Panc1 (cell line): ENCODE measurements at regions not wholly inside any gene's neighbourhood (a gene's known extent, or its start where the extent isn't known, plus 50 kb on each side); places are given as distances from the start of the nearest gene placed in this dataset.

Source experiments
- POLR2AphosphoS5 ChIP-seq: IDR thresholded peaks from 2 replicates; pipeline ENCODE4 v1.6.1; 2012; ENCODE audit warnings: mild to moderate bottlenecking, low read depth, low read length, moderate library complexity
- SIN3A ChIP-seq: IDR thresholded peaks from 2 replicates; pipeline ENCODE4 v1.6.1; 2012; ENCODE audit warnings: low read depth, mild to moderate bottlenecking, low read length, moderate library complexity, borderline replicate concordance; ENCODE audit not compliant: insufficient read depth
- TF ChIP-seq, protein P1 (sequence below): fragments of 450-650 bp; IDR thresholded peaks from 2 replicates; pipeline ENCODE4 v1.5.1; 2017; ENCODE audit warnings: mild to moderate bottlenecking
- TF ChIP-seq, protein P2 (sequence below), 2 experiments: IDR thresholded peaks; 2 replicates each; pipeline ENCODE4 v1.6.1; 2011 to 2012; ENCODE audit warnings: low read depth in 2 of 2, control low read depth in 1 of 2, low read length in 1 of 2, mild to moderate bottlenecking in 1 of 2, moderate library complexity in 1 of 2; ENCODE audit not compliant: insufficient read depth in 1 of 2

DNA sequence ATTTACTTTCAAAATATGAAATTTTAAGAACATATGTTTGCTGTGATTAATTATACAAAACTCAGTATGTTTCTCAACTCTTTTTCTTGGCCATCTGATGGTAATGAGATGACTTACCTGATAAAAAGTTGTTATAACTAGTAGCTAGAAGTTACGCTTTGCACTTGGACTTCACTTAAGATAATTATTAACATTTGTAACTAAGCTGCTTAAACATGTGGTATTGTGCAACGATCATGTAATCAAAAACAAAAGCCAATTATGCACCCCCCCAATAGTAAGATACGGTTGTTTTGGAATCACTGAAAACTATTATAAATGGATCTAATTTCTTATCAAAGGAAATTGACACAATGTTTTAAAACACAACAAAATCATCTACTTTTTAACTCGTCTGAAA, 342.9 kb downstream of the CNTN3 start:
- TF ChIP-seq, protein P1, sequence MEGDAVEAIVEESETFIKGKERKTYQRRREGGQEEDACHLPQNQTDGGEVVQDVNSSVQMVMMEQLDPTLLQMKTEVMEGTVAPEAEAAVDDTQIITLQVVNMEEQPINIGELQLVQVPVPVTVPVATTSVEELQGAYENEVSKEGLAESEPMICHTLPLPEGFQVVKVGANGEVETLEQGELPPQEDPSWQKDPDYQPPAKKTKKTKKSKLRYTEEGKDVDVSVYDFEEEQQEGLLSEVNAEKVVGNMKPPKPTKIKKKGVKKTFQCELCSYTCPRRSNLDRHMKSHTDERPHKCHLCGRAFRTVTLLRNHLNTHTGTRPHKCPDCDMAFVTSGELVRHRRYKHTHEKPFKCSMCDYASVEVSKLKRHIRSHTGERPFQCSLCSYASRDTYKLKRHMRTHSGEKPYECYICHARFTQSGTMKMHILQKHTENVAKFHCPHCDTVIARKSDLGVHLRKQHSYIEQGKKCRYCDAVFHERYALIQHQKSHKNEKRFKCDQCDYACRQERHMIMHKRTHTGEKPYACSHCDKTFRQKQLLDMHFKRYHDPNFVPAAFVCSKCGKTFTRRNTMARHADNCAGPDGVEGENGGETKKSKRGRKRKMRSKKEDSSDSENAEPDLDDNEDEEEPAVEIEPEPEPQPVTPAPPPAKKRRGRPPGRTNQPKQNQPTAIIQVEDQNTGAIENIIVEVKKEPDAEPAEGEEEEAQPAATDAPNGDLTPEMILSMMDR, result no peak
- TF ChIP-seq POLR2AphosphoS5, result no peak
- no peak for TF ChIP-seq SIN3A
- TF ChIP-seq, protein P2, sequence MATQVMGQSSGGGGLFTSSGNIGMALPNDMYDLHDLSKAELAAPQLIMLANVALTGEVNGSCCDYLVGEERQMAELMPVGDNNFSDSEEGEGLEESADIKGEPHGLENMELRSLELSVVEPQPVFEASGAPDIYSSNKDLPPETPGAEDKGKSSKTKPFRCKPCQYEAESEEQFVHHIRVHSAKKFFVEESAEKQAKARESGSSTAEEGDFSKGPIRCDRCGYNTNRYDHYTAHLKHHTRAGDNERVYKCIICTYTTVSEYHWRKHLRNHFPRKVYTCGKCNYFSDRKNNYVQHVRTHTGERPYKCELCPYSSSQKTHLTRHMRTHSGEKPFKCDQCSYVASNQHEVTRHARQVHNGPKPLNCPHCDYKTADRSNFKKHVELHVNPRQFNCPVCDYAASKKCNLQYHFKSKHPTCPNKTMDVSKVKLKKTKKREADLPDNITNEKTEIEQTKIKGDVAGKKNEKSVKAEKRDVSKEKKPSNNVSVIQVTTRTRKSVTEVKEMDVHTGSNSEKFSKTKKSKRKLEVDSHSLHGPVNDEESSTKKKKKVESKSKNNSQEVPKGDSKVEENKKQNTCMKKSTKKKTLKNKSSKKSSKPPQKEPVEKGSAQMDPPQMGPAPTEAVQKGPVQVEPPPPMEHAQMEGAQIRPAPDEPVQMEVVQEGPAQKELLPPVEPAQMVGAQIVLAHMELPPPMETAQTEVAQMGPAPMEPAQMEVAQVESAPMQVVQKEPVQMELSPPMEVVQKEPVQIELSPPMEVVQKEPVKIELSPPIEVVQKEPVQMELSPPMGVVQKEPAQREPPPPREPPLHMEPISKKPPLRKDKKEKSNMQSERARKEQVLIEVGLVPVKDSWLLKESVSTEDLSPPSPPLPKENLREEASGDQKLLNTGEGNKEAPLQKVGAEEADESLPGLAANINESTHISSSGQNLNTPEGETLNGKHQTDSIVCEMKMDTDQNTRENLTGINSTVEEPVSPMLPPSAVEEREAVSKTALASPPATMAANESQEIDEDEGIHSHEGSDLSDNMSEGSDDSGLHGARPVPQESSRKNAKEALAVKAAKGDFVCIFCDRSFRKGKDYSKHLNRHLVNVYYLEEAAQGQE (IDR thresholded peaks at IDR 0.05; ENCODE audit: insufficient read depth in 1 of 2, low read depth in 2 of 2, low read length in 1 of 2), result no peak
